RWPE2 (cell line): ENCODE measurements at regions not wholly inside any gene's neighbourhood (a gene's known extent, or its start where the extent isn't known, plus 50 kb on each side); places are given as distances from the start of the nearest gene placed in this dataset.

Source experiments
- ATAC-seq: fragments of 200-7000 bp; cut with Tn5 transposase; 3 replicates; pipeline ENCODE4 v1.9.1; 2021; ENCODE audit warnings: low read depth
- DNase-seq: peaks from one replicate; pipeline ENCODE4 v3.0.0-alpha.2; 2020; ENCODE audit warnings: low spot score
- H3K27ac ChIP-seq: fragments of 450-650 bp; 2 replicates; pipeline ENCODE4 v1.5.1; 2017; ENCODE audit warnings: mild to moderate bottlenecking; ENCODE audit not compliant: poor library complexity, severe bottlenecking
- H3K27me3 ChIP-seq: fragments of 250-450 bp; sonication (Bioruptor Pico); 2 replicates; pipeline ENCODE4 v1.5.1; 2021; ENCODE audit warnings: mild to moderate bottlenecking, moderate library complexity; ENCODE audit not compliant: insufficient read depth, poor library complexity, severe bottlenecking
- H3K36me3 ChIP-seq: fragments of 250-450 bp; sonication (Bioruptor Pico); 2 replicates; pipeline ENCODE4 v1.5.1; 2020; ENCODE audit warnings: low read depth, mild to moderate bottlenecking, moderate library complexity
- H3K4me1 ChIP-seq: fragments of 250-450 bp; sonication (Bioruptor Pico); 2 replicates; pipeline ENCODE4 v1.5.1; 2021; ENCODE audit warnings: mild to moderate bottlenecking, moderate library complexity; ENCODE audit not compliant: insufficient read depth, poor library complexity, severe bottlenecking
- H3K4me3 ChIP-seq: fragments of 250-450 bp; sonication (Bioruptor Pico); 2 replicates; pipeline ENCODE4 v1.5.1; 2021; ENCODE audit warnings: mild to moderate bottlenecking, moderate library complexity; ENCODE audit not compliant: severe bottlenecking
- H3K9me3 ChIP-seq: fragments of 250-450 bp; sonication (Bioruptor Pico); 2 replicates; pipeline ENCODE4 v1.5.1; 2021; ENCODE audit warnings: mild to moderate bottlenecking, moderate library complexity; ENCODE audit not compliant: severe bottlenecking
- CTCF ChIP-seq: fragments of 450-650 bp; IDR thresholded peaks from one replicate; pipeline ENCODE4 v1.5.1; 2017; ENCODE audit warnings: mild to moderate bottlenecking, moderate library complexity; ENCODE audit not compliant: poor library complexity, severe bottlenecking

GRCh38 chr2:228819701-228820100, 451.4 kb downstream of the PID1 start:
- Histone ChIP-seq H3K36me3 (no peaks in the 10 kb centered on the region), H3K27me3 (no peaks in the 10 kb centered on the region), H3K4me3 (no peak overlapping the region), H3K27ac (no peak overlapping the region), H3K4me1 (no peaks in the 10 kb centered on the region), H3K9me3 (no peaks in the 10 kb centered on the region)
- ATAC-seq = no peak
- no peak for DNase-seq
- no peak for TF ChIP-seq CTCF

GRCh38 chr2:228802181-228803071, 468.7 kb downstream of the PID1 start:
- Histone ChIP-seq H3K27me3 (no peaks in the 10 kb centered on the region), H3K4me3 (no peak overlapping the region), H3K27ac (no peak overlapping the region), H3K9me3 (no peaks in the 10 kb centered on the region), H3K4me1 (no peaks in the 10 kb centered on the region), H3K36me3 (no peaks in the 10 kb centered on the region)
- TF ChIP-seq CTCF = no peak
- no peak for DNase-seq
- ATAC-seq = no peak

GRCh38 chr2:228801451-228801850, 469.6 kb downstream of the PID1 start:
- no peaks in the 10 kb centered on the region for H3K4me1 ChIP-seq
- no peak overlapping the region for H3K4me3 ChIP-seq
- DNase-seq (no peak), ATAC-seq (no peak)
- TF ChIP-seq CTCF = no peak
- no peak overlapping the region for H3K27ac ChIP-seq
- H3K36me3 ChIP-seq = no peaks in the 10 kb centered on the region
- H3K9me3 ChIP-seq = no peaks in the 10 kb centered on the region
- H3K27me3 ChIP-seq = no peaks in the 10 kb centered on the region

- TF ChIP-seq CTCF = no peak
- Histone ChIP-seq H3K9me3 (no peaks in the 10 kb centered on the region), H3K4me1 (no peaks in the 10 kb centered on the region), H3K27me3 (no peaks in the 10 kb centered on the region), H3K4me3 (no peak overlapping the region), H3K36me3 (no peaks in the 10 kb centered on the region), H3K27ac (no peak overlapping the region)
- DNase-seq = no peak
- ATAC-seq = no peak
These were observed 471.9 kb downstream of the PID1 start for GRCh38 chr2:228799208-228799588.
